ENCODE measurements at regions not wholly inside any gene's neighbourhood (a gene's known extent, or its start where the extent isn't known, plus 50 kb on each side); places are given as distances from the start of the nearest gene placed in this dataset.

DNA sequence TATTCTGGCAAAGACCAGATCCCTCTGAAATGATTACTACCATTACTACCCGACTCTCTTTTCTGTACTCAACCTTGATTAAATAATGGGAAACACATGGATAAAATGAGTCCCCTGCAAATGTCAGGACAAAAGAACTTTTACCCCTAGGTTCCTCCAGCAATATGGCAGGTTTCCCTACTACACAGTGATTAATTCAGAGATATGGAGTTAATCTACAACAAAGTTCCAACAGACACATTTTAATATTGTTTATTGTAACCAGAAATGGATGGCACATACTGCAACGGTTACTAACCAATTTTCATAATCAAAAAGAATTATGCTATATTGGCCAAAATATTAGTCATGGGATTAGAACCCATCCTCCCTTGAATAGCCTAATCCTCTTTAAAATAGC, 294.8 kb downstream of the ATPSCKMT start:
- Histone ChIP-seq H3K27me3 (replicated peaks in 1 of 4; ENCODE audit: control extremely low read depth in 1 of 4, control insufficient read depth in 3 of 4, insufficient read depth in 4 of 4, low read length in 3 of 4) (no peaks in the 10 kb centered on the region), H2AFZ (ENCODE audit: insufficient read depth, low read depth, low read length, poor library complexity, severe bottlenecking) (no peak overlapping the region), H3K36me3 (replicated peaks in 1 of 2; ENCODE audit: control extremely low read depth in 1 of 2, control insufficient read depth in 1 of 2, extremely low read depth in 1 of 2, insufficient read depth in 2 of 2, low read length in 1 of 2) (no peaks in the 10 kb centered on the region), H3K9me3 (ENCODE audit: control extremely low read depth in 1 of 3, control insufficient read depth in 2 of 3, insufficient read depth in 1 of 3, low read length in 2 of 3) (no peaks in the 10 kb centered on the region), H4K20me1 (ENCODE audit: control insufficient read depth, insufficient read depth, low read length, poor library complexity, severe bottlenecking) (no peaks in the 10 kb centered on the region), H3K4me1 (ENCODE audit: control insufficient read depth in 2 of 2, insufficient read depth in 2 of 2, low read length in 2 of 2) (no peaks in the 10 kb centered on the region), H3K27ac (ENCODE audit: low read length in 2 of 2) (no peak overlapping the region), H3K79me2 (ENCODE audit: control insufficient read depth, insufficient read depth, low read length) (no peaks in the 10 kb centered on the region), H3K9ac (ENCODE audit: low read length) (no peak overlapping the region), H3K4me3 (ENCODE audit: control extremely low read depth in 1 of 5, extremely low read depth in 1 of 5, insufficient read depth in 1 of 5, low read depth in 2 of 5, low read length in 4 of 5) (no peak overlapping the region), H3K4me2 (replicated peaks; ENCODE audit: low read depth, low read length, poor library complexity, severe bottlenecking) (no peak overlapping the region)
- no CpG with 5 or more reads among the region's 2 CpGs for WGBS (ENCODE audit: insufficient coverage)
- Mint-ChIP-seq H3K4me3 (no peak overlapping the region), H3K27me3 (no peaks in the 10 kb centered on the region), H3K9me3 (ENCODE audit: insufficient read depth) (no peaks in the 10 kb centered on the region), H3K4me1 (no peaks in the 10 kb centered on the region), H3K27ac (no peak overlapping the region)
- ChIA-PET CTCF (no interaction called here), POLR2A (no interaction called here)
- TF ChIP-seq, protein P1, sequence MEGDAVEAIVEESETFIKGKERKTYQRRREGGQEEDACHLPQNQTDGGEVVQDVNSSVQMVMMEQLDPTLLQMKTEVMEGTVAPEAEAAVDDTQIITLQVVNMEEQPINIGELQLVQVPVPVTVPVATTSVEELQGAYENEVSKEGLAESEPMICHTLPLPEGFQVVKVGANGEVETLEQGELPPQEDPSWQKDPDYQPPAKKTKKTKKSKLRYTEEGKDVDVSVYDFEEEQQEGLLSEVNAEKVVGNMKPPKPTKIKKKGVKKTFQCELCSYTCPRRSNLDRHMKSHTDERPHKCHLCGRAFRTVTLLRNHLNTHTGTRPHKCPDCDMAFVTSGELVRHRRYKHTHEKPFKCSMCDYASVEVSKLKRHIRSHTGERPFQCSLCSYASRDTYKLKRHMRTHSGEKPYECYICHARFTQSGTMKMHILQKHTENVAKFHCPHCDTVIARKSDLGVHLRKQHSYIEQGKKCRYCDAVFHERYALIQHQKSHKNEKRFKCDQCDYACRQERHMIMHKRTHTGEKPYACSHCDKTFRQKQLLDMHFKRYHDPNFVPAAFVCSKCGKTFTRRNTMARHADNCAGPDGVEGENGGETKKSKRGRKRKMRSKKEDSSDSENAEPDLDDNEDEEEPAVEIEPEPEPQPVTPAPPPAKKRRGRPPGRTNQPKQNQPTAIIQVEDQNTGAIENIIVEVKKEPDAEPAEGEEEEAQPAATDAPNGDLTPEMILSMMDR (IDR thresholded peaks at IDR 0.05): no peak
- TF ChIP-seq EZH2 (IDR thresholded peaks at IDR 0.05; ENCODE audit: borderline replicate concordance, insufficient read depth, low read depth, low read length, poor library complexity, severe bottlenecking): no peak
- intact Hi-C loops (cut with micrococcal nuclease): no loop called here
- no peak for ATAC-seq (ENCODE audit: low read depth)
- DNase-seq: no peak

GRCh38 chr5:9953691-9954090, 296.0 kb downstream of the ATPSCKMT start:
- no peaks in the 10 kb centered on the region for H3K9me3 ChIP-seq (ENCODE audit: control extremely low read depth in 1 of 3, control insufficient read depth in 2 of 3, insufficient read depth in 1 of 3, low read length in 2 of 3)
- 72% methylated on average over 2 of the region's 2 CpGs for WGBS (ENCODE audit: insufficient coverage)
- no peak overlapping the region for H3K27ac ChIP-seq (ENCODE audit: low read length in 2 of 2)
- no peak overlapping the region for H3K27ac Mint-ChIP-seq
- no peak overlapping the region for H2AFZ ChIP-seq (ENCODE audit: insufficient read depth, low read depth, low read length, poor library complexity, severe bottlenecking)
- no peak overlapping the region for H3K4me3 Mint-ChIP-seq
- H3K4me3 ChIP-seq (ENCODE audit: control extremely low read depth in 1 of 5, extremely low read depth in 1 of 5, insufficient read depth in 1 of 5, low read depth in 2 of 5, low read length in 4 of 5): no peak overlapping the region
- H3K27me3 Mint-ChIP-seq: no peaks in the 10 kb centered on the region
- H3K4me1 ChIP-seq (ENCODE audit: control insufficient read depth in 2 of 2, insufficient read depth in 2 of 2, low read length in 2 of 2): no peaks in the 10 kb centered on the region
- H3K9ac ChIP-seq (ENCODE audit: low read length): no peak overlapping the region
- no peak for ATAC-seq (ENCODE audit: low read depth)
- no peak for DNase-seq
- H3K4me1 Mint-ChIP-seq: no peaks in the 10 kb centered on the region
- CTCF ChIA-PET: no interaction called here
- no peak for TF ChIP-seq EZH2 (IDR thresholded peaks at IDR 0.05; ENCODE audit: borderline replicate concordance, insufficient read depth, low read depth, low read length, poor library complexity, severe bottlenecking)
- TF ChIP-seq, protein P1 (IDR thresholded peaks at IDR 0.05): no peak
- no peaks in the 10 kb centered on the region for H4K20me1 ChIP-seq (ENCODE audit: control insufficient read depth, insufficient read depth, low read length, poor library complexity, severe bottlenecking)
- H3K79me2 ChIP-seq (ENCODE audit: control insufficient read depth, insufficient read depth, low read length): no peaks in the 10 kb centered on the region
- H3K9me3 Mint-ChIP-seq (ENCODE audit: insufficient read depth): no peaks in the 10 kb centered on the region
- POLR2A ChIA-PET: no interaction called here
- intact Hi-C loops (cut with micrococcal nuclease): no loop called here
- no peaks in the 10 kb centered on the region for H3K27me3 ChIP-seq (replicated peaks in 1 of 4; ENCODE audit: control extremely low read depth in 1 of 4, control insufficient read depth in 3 of 4, insufficient read depth in 4 of 4, low read length in 3 of 4)
- no peak overlapping the region for H3K4me2 ChIP-seq (replicated peaks; ENCODE audit: low read depth, low read length, poor library complexity, severe bottlenecking)
- no peaks in the 10 kb centered on the region for H3K36me3 ChIP-seq (replicated peaks in 1 of 2; ENCODE audit: control extremely low read depth in 1 of 2, control insufficient read depth in 1 of 2, extremely low read depth in 1 of 2, insufficient read depth in 2 of 2, low read length in 1 of 2)

All from B cell (primary cell).